ENCODE measurements at regions not wholly inside any gene's neighbourhood (a gene's known extent, or its start where the extent isn't known, plus 50 kb on each side); places are given as distances from the start of the nearest gene placed in this dataset.

DNA sequence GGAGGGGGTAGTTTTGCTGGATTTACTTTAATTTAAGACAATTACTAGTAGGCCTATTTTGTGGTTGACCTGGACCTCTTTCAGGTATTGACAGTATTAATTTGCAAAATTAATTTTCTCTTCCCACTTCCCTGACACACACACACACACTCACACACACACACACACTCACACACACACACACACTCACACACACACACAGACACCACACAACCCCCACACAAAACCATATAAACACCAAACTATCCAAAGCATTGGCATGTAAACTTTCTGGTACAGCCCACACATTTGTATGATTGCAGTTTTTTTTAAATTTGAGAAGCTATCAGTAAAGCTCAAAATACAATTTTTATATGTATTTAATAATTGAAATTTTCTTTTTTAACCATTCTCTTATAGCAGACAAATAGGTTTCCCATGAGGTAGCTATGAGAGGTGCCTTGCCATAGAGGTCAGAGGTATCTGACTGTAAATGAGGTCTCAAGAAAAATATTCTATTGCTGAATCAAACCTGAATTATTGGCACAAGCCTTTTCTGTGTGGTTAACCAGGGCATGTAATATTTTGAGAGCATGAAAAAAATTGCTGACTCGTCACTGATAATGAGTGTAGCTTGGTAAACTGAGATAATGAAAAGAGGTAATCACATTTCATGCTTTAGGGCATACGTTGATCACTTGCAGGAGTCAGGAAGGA lies 306.5 kb downstream of the GATA3 start:
- no peak for TF ChIP-seq POLR2AphosphoS5 (IDR thresholded peaks at IDR 0.05; ENCODE audit: low read depth, low read length)
- no peak for TF ChIP-seq POLR2A (IDR thresholded peaks at IDR 0.05; ENCODE audit: low read depth, low read length)
- no peak for TF ChIP-seq TAF1 (IDR thresholded peaks at IDR 0.05; ENCODE audit: borderline replicate concordance, low read depth, low read length)
